Spleen (tissue), 11 donors: ENCODE measurements at regions not wholly inside any gene's neighbourhood (a gene's known extent, or its start where the extent isn't known, plus 50 kb on each side); places are given as distances from the start of the nearest gene placed in this dataset.

ENCODE experiments used
- DNase-seq: peaks from one replicate; pipeline ENCODE4 v3.0.0-alpha.2; 2020
- H3K27ac ChIP-seq, 8 donors: fragments of 200-600 bp; sonication (generic) in 7 of 8; 1 replicate in 4 of 8; 2 replicates in 4 of 8; pipeline versions ENCODE4 v1.5.0 to v1.8.0; 2016 to 2021; ENCODE audit warnings: inconsistent platforms in 4 of 8, mild to moderate bottlenecking in 4 of 8, moderate library complexity in 1 of 8
- H3K27me3 ChIP-seq, 7 donors: fragments of 200-600 bp; sonication (generic) in 6 of 7; replicated peaks in 1 of 7; 1 replicate in 4 of 7; 2 replicates in 3 of 7; pipeline versions ENCODE4 v1.5.0 to v1.8.0; 2016 to 2021; ENCODE audit warnings: inconsistent platforms in 3 of 7, mild to moderate bottlenecking in 1 of 7
- H3K36me3 ChIP-seq, 6 donors: fragments of 200-600 bp; sonication (generic) in 5 of 6; 1 replicate in 4 of 6; 2 replicates in 2 of 6; pipeline versions ENCODE4 v1.5.0 to v1.8.0; 2016 to 2021; ENCODE audit warnings: inconsistent platforms in 2 of 6
- H3K4me1 ChIP-seq, 6 donors: fragments of 200-600 bp; sonication (generic) in 5 of 6; 1 replicate in 3 of 6; 2 replicates in 3 of 6; pipeline versions ENCODE4 v1.5.0 to v1.8.0; 2016 to 2021; ENCODE audit warnings: inconsistent platforms in 3 of 6
- H3K4me3 ChIP-seq, 8 donors: fragments of 200-600 bp; sonication (generic) in 7 of 8; 1 replicate in 4 of 8; 2 replicates in 4 of 8; pipeline versions ENCODE4 v1.5.0 to v1.8.0; 2016 to 2021; ENCODE audit warnings: inconsistent platforms in 4 of 8, mild to moderate bottlenecking in 4 of 8, moderate library complexity in 2 of 8
- H3K9me3 ChIP-seq, 8 donors: fragments of 200-600 bp; sonication (generic) in 7 of 8; 1 replicate in 4 of 8; 2 replicates in 4 of 8; pipeline versions ENCODE4 v1.5.0 to v1.8.0; 2016 to 2021; ENCODE audit warnings: inconsistent platforms in 4 of 8
- CTCF ChIP-seq, 11 experiments: fragments of 200-600 bp in 7 of 11; fragments of 450-650 bp in 4 of 11; sonication (generic) in 4 of 11; IDR thresholded peaks in 8 of 11; conservative IDR thresholded peaks in 3 of 11; 1 replicate in 7 of 11; 2 replicates in 4 of 11; pipeline versions ENCODE4 v1.4.0 to v1.8.0; 2016 to 2021; ENCODE audit warnings: antibody characterized with exemption in 11 of 11, inconsistent platforms in 4 of 11, mild to moderate bottlenecking in 1 of 11
- POLR2A ChIP-seq, 3 donors: fragments of 450-650 bp; IDR thresholded peaks; one replicate each; pipeline ENCODE4 v1.5.1; 2017; ENCODE audit warnings: antibody characterized with exemption in 3 of 3, mild to moderate bottlenecking in 1 of 3
- POLR2AphosphoS5 ChIP-seq, 3 donors: sonication (generic); formaldehyde crosslinking; IDR thresholded peaks; one replicate each; pipeline ENCODE4 v1.5.1; 2017; ENCODE audit warnings: antibody characterized with exemption in 3 of 3
- WGBS, 5 donors: extraction: QIAGEN DNeasy Blood & Tissue Kit in 3 of 5; methylation state at CpG; one replicate each; pipeline versions ENCODE4 v1.1.5 to v1.1.7; 2013 to 2018; 5-methylcytosine and 5-hydroxymethylcytosine counted together
- intact Hi-C: fragments of 100-400 bp; cut with DNase I; formaldehyde crosslinking; loops from one replicate; pipeline ENCODE4 v1.15.0; 2023; ENCODE audit warnings: low total_unique reads
- donor health status: healthy with polysubstance abuse.
- donor health status: DM: no; HTN: no; CAD: no; lungs with moderate emphysema.
- donor health status: DM: no; HTN: no; CAD: no.
- donor health status: Bipolar disorder and iron deficiency.
- donor health status: healthy.
- donor health status: DM: no; HTN: no; CAD: no.
- donor health status: DM: yes; HTN: yes; CAD: no.

- 35 to 79% (median 55%) methylated on average over 3 of the region's 3 CpGs for WGBS, 5 donors
- peaks cover 0 to 13% (median 0%) of the 10 kb centered on the region in 8 donors for H3K9me3 ChIP-seq
- intact Hi-C loops: no loop called here
- no peak overlapping the region for H3K27ac ChIP-seq
- no peaks in the 10 kb centered on the region for H3K27me3 ChIP-seq
- DNase-seq: no peak
- H3K4me1 ChIP-seq: no peaks in the 10 kb centered on the region
- no peak overlapping the region for H3K4me3 ChIP-seq
- TF ChIP-seq POLR2AphosphoS5 (IDR thresholded peaks at IDR 0.05) (no peak), POLR2A (IDR thresholded peaks at IDR 0.05) (no peak), CTCF (IDR thresholded peaks at IDR 0.05 in 8 of 11, conservative IDR thresholded peaks at IDR 0.05 in 3 of 11) (no peak)
- no peaks in the 10 kb centered on the region for H3K36me3 ChIP-seq
Observed at GRCh38 chr13:89845874-89846273, 1501.6 kb upstream of the MIR17HG start.

GRCh38 chr13:89846926-89847585 is 1500.4 kb upstream of the MIR17HG start:
- Histone ChIP-seq H3K36me3 (no peaks in the 10 kb centered on the region), H3K4me1 (no peaks in the 10 kb centered on the region), H3K27me3 (no peaks in the 10 kb centered on the region), H3K9me3 (peaks cover 0 to 6% (median 0%) of the 10 kb centered on the region in 8 donors), H3K27ac (no peak overlapping the region), H3K4me3 (no peak overlapping the region)
- WGBS, 5 donors: 60 to 81% (median 74%) methylated on average over 4 of the region's 4 CpGs
- DNase-seq: no peak
- TF ChIP-seq POLR2A (IDR thresholded peaks at IDR 0.05) (no peak), POLR2AphosphoS5 (IDR thresholded peaks at IDR 0.05) (no peak), CTCF (IDR thresholded peaks at IDR 0.05 in 8 of 11, conservative IDR thresholded peaks at IDR 0.05 in 3 of 11) (no peak)
- intact Hi-C loops: no loop called here

- Histone ChIP-seq H3K9me3 (peaks cover 0 to 6% (median 0%) of the 10 kb centered on the region in 8 donors), H3K4me3 (no peak overlapping the region), H3K27ac (no peak overlapping the region), H3K27me3 (no peaks in the 10 kb centered on the region), H3K36me3 (no peaks in the 10 kb centered on the region), H3K4me1 (no peaks in the 10 kb centered on the region)
- intact Hi-C loops: no loop called here
- no peak for TF ChIP-seq CTCF (IDR thresholded peaks at IDR 0.05 in 8 of 11, conservative IDR thresholded peaks at IDR 0.05 in 3 of 11)
- no peak for TF ChIP-seq POLR2AphosphoS5 (IDR thresholded peaks at IDR 0.05)
- TF ChIP-seq POLR2A (IDR thresholded peaks at IDR 0.05): no peak
- no peak for DNase-seq
Observed at GRCh38 chr13:89852570-89852969, 1494.9 kb upstream of the MIR17HG start.

GRCh38 chr13:89856512-89856911 is 1491.0 kb upstream of the MIR17HG start:
- TF ChIP-seq POLR2AphosphoS5 (IDR thresholded peaks at IDR 0.05): no peak
- TF ChIP-seq CTCF (IDR thresholded peaks at IDR 0.05 in 8 of 11, conservative IDR thresholded peaks at IDR 0.05 in 3 of 11): no peak
- no peak for TF ChIP-seq POLR2A (IDR thresholded peaks at IDR 0.05)
- 65 to 83% (median 77%) methylated on average over 4 of the region's 4 CpGs for WGBS, 5 donors
- no peaks in the 10 kb centered on the region for H3K27me3 ChIP-seq
- no peaks in the 10 kb centered on the region for H3K4me1 ChIP-seq
- H3K27ac ChIP-seq: no peak overlapping the region
- intact Hi-C loops: no loop called here
- no peak for DNase-seq
- no peaks in the 10 kb centered on the region for H3K36me3 ChIP-seq
- no peak overlapping the region for H3K4me3 ChIP-seq
- peaks cover 0 to 3% (median 0%) of the 10 kb centered on the region in 8 donors for H3K9me3 ChIP-seq
